ENCODE measurements at regions not wholly inside any gene's neighbourhood (a gene's known extent, or its start where the extent isn't known, plus 50 kb on each side); places are given as distances from the start of the nearest gene placed in this dataset.

GRCh38 chr12:13834241-13834640, 147.2 kb downstream of the GRIN2B start:
- H3K27ac ChIP-seq (replicated peaks) = no peak overlapping the region
- H3K4me3 ChIP-seq (replicated peaks; ENCODE audit: insufficient read depth, low read length) = no peak overlapping the region
- TF ChIP-seq REST (IDR thresholded peaks at IDR 0.05; ENCODE audit: insufficient replicate concordance, low read depth) (no peak), POLR2AphosphoS5 (IDR thresholded peaks at IDR 0.05; ENCODE audit: low read depth) (no peak), SPI1 (IDR thresholded peaks at IDR 0.05; ENCODE audit: borderline replicate concordance, low read depth) (no peak), GABPA (IDR thresholded peaks at IDR 0.05; ENCODE audit: low read depth) (no peak), CTCF (IDR thresholded peaks at IDR 0.05; ENCODE audit: insufficient read depth, low read length) (no peak)
- no peaks in the 10 kb centered on the region for H3K27me3 ChIP-seq (ENCODE audit: insufficient read depth, poor library complexity, severe bottlenecking)
- no peak for DNase-seq (ENCODE audit: low read depth in 1 of 2, low spot score in 1 of 2)

DNA sequence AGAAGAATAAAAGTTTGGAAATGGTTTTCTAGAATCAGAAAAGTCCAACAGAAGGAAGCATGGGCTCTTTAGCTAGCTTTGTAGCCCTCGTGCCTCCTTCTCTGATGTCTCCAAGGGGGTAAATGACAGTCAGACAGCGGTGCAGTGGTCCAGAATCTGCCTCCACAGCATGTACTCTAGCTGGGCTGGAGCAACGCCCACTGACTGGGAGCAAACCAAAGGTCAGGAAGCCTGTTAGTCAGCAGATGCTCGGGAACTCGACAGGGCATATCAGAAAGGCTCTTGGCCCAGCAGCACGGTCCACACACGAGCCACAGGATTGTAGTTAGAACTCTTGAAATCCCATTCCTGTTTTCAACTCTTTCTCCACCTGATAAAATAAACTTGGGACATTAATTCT, 164.3 kb downstream of the GRIN2B start:
- no peak for DNase-seq (ENCODE audit: low read depth in 1 of 2, low spot score in 1 of 2)
- H3K4me3 ChIP-seq (replicated peaks; ENCODE audit: insufficient read depth, low read length) = no peak overlapping the region
- H3K27ac ChIP-seq (replicated peaks) = no peak overlapping the region
- TF ChIP-seq GABPA (IDR thresholded peaks at IDR 0.05; ENCODE audit: low read depth) (no peak), REST (IDR thresholded peaks at IDR 0.05; ENCODE audit: insufficient replicate concordance, low read depth) (no peak), SPI1 (IDR thresholded peaks at IDR 0.05; ENCODE audit: borderline replicate concordance, low read depth) (no peak), POLR2AphosphoS5 (IDR thresholded peaks at IDR 0.05; ENCODE audit: low read depth) (no peak), CTCF (IDR thresholded peaks at IDR 0.05; ENCODE audit: insufficient read depth, low read length) (no peak)
- H3K27me3 ChIP-seq (ENCODE audit: insufficient read depth, poor library complexity, severe bottlenecking) = no peaks in the 10 kb centered on the region

DNA sequence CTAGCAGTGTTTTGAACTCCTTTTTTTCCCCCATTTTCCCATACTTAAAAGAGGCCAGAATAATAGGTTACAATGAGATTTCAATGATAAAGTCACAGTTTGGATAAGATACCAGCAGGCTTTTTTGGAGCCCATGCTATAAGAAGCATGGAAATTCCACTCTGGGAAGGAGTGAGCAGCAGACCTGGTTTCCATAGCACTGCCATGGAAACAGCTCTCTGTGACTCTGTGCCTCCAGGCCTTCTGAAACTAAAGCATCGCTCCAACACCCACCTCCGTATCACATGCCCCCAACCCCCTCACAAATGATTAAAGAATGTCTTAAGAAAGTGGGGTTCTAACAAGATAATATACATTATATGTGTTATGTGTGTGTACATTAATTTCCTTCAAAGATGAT, 165.0 kb downstream of the GRIN2B start:
- Histone ChIP-seq H3K27me3 (ENCODE audit: insufficient read depth, poor library complexity, severe bottlenecking) (no peaks in the 10 kb centered on the region), H3K4me3 (replicated peaks; ENCODE audit: insufficient read depth, low read length) (no peak overlapping the region), H3K27ac (replicated peaks) (no peak overlapping the region)
- DNase-seq (ENCODE audit: low read depth in 1 of 2, low spot score in 1 of 2) = no peak
- TF ChIP-seq SPI1 (IDR thresholded peaks at IDR 0.05; ENCODE audit: borderline replicate concordance, low read depth) (no peak), REST (IDR thresholded peaks at IDR 0.05; ENCODE audit: insufficient replicate concordance, low read depth) (no peak), CTCF (IDR thresholded peaks at IDR 0.05; ENCODE audit: insufficient read depth, low read length) (no peak), GABPA (IDR thresholded peaks at IDR 0.05; ENCODE audit: low read depth) (no peak), POLR2AphosphoS5 (IDR thresholded peaks at IDR 0.05; ENCODE audit: low read depth) (no peak)
